ENCODE measurements at regions not wholly inside any gene's neighbourhood (a gene's known extent, or its start where the extent isn't known, plus 50 kb on each side); places are given as distances from the start of the nearest gene placed in this dataset.

DNA sequence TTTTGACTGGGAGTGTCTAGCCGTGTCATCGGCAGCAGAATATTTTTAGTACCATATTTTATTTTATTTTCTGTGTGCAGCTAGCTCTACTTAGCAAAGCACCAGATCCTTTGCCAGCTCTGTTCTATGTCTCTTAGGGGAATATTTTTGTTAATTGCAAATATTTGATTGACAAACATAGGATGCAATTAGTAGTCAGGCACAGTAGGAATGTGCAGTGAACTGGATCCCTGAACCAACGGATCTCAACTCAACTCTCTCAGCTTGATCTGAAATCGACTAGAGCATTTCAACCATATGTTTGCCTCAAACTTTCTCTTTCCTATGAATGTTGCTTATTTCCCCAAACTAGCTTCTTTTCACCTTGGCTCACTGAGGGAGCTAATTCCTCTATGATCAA lies 998.0 kb upstream of the FANCL start:
- POLR2A ChIA-PET, result no interaction called here
- ATAC-seq, result no peak
- intact Hi-C loops (cut with micrococcal nuclease; ENCODE audit: unreplicated experiment) (no loop called here), in situ Hi-C loops (cut with HindIII; ENCODE audit: low pct_unique_long_range_greater_than_20kb, low sequenced_read_pairs) (no loop called here)
- Histone ChIP-seq H3K27ac (ENCODE audit: low read length) (no peak overlapping the region), H3K9me3 (ENCODE audit: control insufficient read depth, insufficient read depth, low read depth, low read length) (no peaks in the 10 kb centered on the region), H3K4me3 (ENCODE audit: low read depth in 2 of 2, low read length in 2 of 2) (no peak overlapping the region), H3K4me1 (ENCODE audit: control insufficient read depth, insufficient read depth, low read length) (no peaks in the 10 kb centered on the region), H3K36me3 (ENCODE audit: control insufficient read depth, insufficient read depth, low read length) (no peaks in the 10 kb centered on the region), H3K27me3 (ENCODE audit: control insufficient read depth, insufficient read depth, low read length) (no peaks in the 10 kb centered on the region)
- no peak for TF ChIP-seq POLR2AphosphoS5 (IDR thresholded peaks at IDR 0.05; ENCODE audit: low read depth, low read length)
- TF ChIP-seq SIN3A (IDR thresholded peaks at IDR 0.05; ENCODE audit: borderline replicate concordance, insufficient read depth, low read depth, low read length), result no peak
- TF ChIP-seq TCF7L2 (IDR thresholded peaks at IDR 0.05; ENCODE audit: low read depth, low read length), result no peak
- TF ChIP-seq, protein P1, sequence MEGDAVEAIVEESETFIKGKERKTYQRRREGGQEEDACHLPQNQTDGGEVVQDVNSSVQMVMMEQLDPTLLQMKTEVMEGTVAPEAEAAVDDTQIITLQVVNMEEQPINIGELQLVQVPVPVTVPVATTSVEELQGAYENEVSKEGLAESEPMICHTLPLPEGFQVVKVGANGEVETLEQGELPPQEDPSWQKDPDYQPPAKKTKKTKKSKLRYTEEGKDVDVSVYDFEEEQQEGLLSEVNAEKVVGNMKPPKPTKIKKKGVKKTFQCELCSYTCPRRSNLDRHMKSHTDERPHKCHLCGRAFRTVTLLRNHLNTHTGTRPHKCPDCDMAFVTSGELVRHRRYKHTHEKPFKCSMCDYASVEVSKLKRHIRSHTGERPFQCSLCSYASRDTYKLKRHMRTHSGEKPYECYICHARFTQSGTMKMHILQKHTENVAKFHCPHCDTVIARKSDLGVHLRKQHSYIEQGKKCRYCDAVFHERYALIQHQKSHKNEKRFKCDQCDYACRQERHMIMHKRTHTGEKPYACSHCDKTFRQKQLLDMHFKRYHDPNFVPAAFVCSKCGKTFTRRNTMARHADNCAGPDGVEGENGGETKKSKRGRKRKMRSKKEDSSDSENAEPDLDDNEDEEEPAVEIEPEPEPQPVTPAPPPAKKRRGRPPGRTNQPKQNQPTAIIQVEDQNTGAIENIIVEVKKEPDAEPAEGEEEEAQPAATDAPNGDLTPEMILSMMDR (IDR thresholded peaks at IDR 0.05), result no peak
- TF ChIP-seq, protein P2, sequence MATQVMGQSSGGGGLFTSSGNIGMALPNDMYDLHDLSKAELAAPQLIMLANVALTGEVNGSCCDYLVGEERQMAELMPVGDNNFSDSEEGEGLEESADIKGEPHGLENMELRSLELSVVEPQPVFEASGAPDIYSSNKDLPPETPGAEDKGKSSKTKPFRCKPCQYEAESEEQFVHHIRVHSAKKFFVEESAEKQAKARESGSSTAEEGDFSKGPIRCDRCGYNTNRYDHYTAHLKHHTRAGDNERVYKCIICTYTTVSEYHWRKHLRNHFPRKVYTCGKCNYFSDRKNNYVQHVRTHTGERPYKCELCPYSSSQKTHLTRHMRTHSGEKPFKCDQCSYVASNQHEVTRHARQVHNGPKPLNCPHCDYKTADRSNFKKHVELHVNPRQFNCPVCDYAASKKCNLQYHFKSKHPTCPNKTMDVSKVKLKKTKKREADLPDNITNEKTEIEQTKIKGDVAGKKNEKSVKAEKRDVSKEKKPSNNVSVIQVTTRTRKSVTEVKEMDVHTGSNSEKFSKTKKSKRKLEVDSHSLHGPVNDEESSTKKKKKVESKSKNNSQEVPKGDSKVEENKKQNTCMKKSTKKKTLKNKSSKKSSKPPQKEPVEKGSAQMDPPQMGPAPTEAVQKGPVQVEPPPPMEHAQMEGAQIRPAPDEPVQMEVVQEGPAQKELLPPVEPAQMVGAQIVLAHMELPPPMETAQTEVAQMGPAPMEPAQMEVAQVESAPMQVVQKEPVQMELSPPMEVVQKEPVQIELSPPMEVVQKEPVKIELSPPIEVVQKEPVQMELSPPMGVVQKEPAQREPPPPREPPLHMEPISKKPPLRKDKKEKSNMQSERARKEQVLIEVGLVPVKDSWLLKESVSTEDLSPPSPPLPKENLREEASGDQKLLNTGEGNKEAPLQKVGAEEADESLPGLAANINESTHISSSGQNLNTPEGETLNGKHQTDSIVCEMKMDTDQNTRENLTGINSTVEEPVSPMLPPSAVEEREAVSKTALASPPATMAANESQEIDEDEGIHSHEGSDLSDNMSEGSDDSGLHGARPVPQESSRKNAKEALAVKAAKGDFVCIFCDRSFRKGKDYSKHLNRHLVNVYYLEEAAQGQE (IDR thresholded peaks at IDR 0.05; ENCODE audit: insufficient read depth in 1 of 2, low read depth in 2 of 2, low read length in 1 of 2), result no peak
- CTCF ChIA-PET, result no interaction called here
- no peak for DNase-seq (ENCODE audit: low read depth, low spot score)
- BruUV-seq (replicated peaks), result no TSS peak

DNA sequence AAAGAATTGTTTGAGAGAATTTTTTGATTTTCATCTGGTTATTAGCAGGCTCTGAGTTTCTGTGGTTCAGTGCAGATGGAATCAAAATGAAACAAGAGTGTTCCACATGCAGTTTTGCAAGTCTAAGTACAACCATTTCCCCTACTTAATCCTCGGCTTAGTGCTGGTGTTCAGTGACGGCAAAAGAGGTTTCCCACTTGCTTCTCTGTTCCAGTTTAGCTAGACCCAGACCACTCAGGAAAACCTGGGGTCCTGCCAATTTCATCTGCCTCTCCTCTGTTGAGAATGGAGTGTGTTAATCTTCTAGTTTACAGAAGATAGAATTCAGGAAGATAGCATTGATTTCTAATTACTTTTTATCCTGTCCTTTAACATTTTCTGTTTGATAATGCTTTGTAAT lies 996.2 kb upstream of the FANCL start:
- ATAC-seq (no peak), DNase-seq (ENCODE audit: low read depth, low spot score) (no peak)
- ChIA-PET POLR2A (no interaction called here), CTCF (no interaction called here)
- Histone ChIP-seq H3K36me3 (ENCODE audit: control insufficient read depth, insufficient read depth, low read length) (no peaks in the 10 kb centered on the region), H3K27me3 (ENCODE audit: control insufficient read depth, insufficient read depth, low read length) (no peaks in the 10 kb centered on the region), H3K27ac (ENCODE audit: low read length) (no peak overlapping the region), H3K4me1 (ENCODE audit: control insufficient read depth, insufficient read depth, low read length) (no peaks in the 10 kb centered on the region), H3K4me3 (ENCODE audit: low read depth in 2 of 2, low read length in 2 of 2) (no peak overlapping the region), H3K9me3 (ENCODE audit: control insufficient read depth, insufficient read depth, low read depth, low read length) (no peaks in the 10 kb centered on the region)
- in situ Hi-C loops (cut with HindIII; ENCODE audit: low pct_unique_long_range_greater_than_20kb, low sequenced_read_pairs) (no loop called here), intact Hi-C loops (cut with micrococcal nuclease; ENCODE audit: unreplicated experiment) (no loop called here)
- no TSS peak for BruUV-seq (replicated peaks)
- no peak for TF ChIP-seq TCF7L2 (IDR thresholded peaks at IDR 0.05; ENCODE audit: low read depth, low read length)
- no peak for TF ChIP-seq SIN3A (IDR thresholded peaks at IDR 0.05; ENCODE audit: borderline replicate concordance, insufficient read depth, low read depth, low read length)
- TF ChIP-seq, protein P1 (IDR thresholded peaks at IDR 0.05), result no peak

DNA sequence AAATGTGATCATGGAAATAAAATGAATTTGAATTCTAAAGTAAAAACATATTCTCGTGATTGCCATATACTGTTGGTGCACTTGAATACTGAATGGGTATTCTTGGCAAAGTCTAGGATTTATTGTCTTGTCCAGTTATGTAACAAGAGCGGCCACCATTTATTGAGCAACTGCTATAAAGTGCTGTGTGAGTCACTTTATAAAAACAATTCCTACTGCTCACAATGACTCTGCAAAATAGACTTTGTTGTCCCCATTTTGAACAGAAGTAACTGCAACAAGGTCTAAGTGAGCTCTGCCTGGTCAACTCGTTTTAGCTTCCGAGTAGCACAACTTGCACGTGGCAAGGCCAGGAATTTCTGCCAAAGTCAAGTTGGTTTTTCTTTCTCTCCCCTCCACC lies 995.6 kb upstream of the FANCL start:
- Histone ChIP-seq H3K27ac (ENCODE audit: low read length) (no peak overlapping the region), H3K4me3 (ENCODE audit: low read depth in 2 of 2, low read length in 2 of 2) (no peak overlapping the region), H3K4me1 (ENCODE audit: control insufficient read depth, insufficient read depth, low read length) (no peaks in the 10 kb centered on the region), H3K9me3 (ENCODE audit: control insufficient read depth, insufficient read depth, low read depth, low read length) (no peaks in the 10 kb centered on the region), H3K27me3 (ENCODE audit: control insufficient read depth, insufficient read depth, low read length) (no peaks in the 10 kb centered on the region), H3K36me3 (ENCODE audit: control insufficient read depth, insufficient read depth, low read length) (no peaks in the 10 kb centered on the region)
- ChIA-PET POLR2A (no interaction called here), CTCF (no interaction called here)
- ATAC-seq, result no peak
- no TSS peak for BruUV-seq (replicated peaks)
- no peak for TF ChIP-seq POLR2AphosphoS5 (IDR thresholded peaks at IDR 0.05; ENCODE audit: low read depth, low read length)
- TF ChIP-seq SIN3A (IDR thresholded peaks at IDR 0.05; ENCODE audit: borderline replicate concordance, insufficient read depth, low read depth, low read length), result no peak
- TF ChIP-seq, protein P2 (IDR thresholded peaks at IDR 0.05; ENCODE audit: insufficient read depth in 1 of 2, low read depth in 2 of 2, low read length in 1 of 2), result no peak
- TF ChIP-seq, protein P1 (IDR thresholded peaks at IDR 0.05), result no peak
- TF ChIP-seq TCF7L2 (IDR thresholded peaks at IDR 0.05; ENCODE audit: low read depth, low read length), result no peak
- intact Hi-C loops (cut with micrococcal nuclease; ENCODE audit: unreplicated experiment), result no loop called here
- in situ Hi-C loops (cut with HindIII; ENCODE audit: low pct_unique_long_range_greater_than_20kb, low sequenced_read_pairs), result no loop called here
- no peak for DNase-seq (ENCODE audit: low read depth, low spot score)
